ENCODE measurements at regions not wholly inside any gene's neighbourhood (a gene's known extent, or its start where the extent isn't known, plus 50 kb on each side); places are given as distances from the start of the nearest gene placed in this dataset.
"Not testable (repeated sequence)": the region's sequence is repeated elsewhere in the genome, so short reads cannot be mapped to it uniquely, and the experiment has no call there.

GRCh38 chr2:186327251-186327868 is 158.7 kb upstream of the ZC3H15 start:
- H3K4me1 Mint-ChIP-seq (ENCODE audit: low read depth in 2 of 2), result no peaks in the 10 kb centered on the region
- no peaks in the 10 kb centered on the region for H3K36me3 Mint-ChIP-seq
- no peak for DNase-seq (ENCODE audit: low spot score)
- no peaks in the 10 kb centered on the region for H3K27me3 Mint-ChIP-seq
- H3K9me3 Mint-ChIP-seq, result peaks cover 6% of the 10 kb centered on the region
- no peak overlapping the region for H3K27ac Mint-ChIP-seq
- no peak overlapping the region for H3K4me3 Mint-ChIP-seq
- ATAC-seq, result no peak

GRCh38 chr2:186328838-186329237 is 157.2 kb upstream of the ZC3H15 start:
- no peak overlapping the region for H3K4me3 Mint-ChIP-seq
- H3K27me3 Mint-ChIP-seq, result no peaks in the 10 kb centered on the region
- DNase-seq (ENCODE audit: low spot score) (no peak), ATAC-seq (no peak)
- no peaks in the 10 kb centered on the region for H3K4me1 Mint-ChIP-seq (ENCODE audit: low read depth in 2 of 2)
- H3K36me3 Mint-ChIP-seq, result no peaks in the 10 kb centered on the region
- H3K27ac Mint-ChIP-seq, result no peak overlapping the region
- H3K9me3 Mint-ChIP-seq, result no peaks in the 10 kb centered on the region

- Mint-ChIP-seq H3K9me3 (peaks cover 4% of the 10 kb centered on the region), H3K36me3 (peaks cover 4% of the 10 kb centered on the region), H3K27me3 (no peaks in the 10 kb centered on the region), H3K27ac (no peak overlapping the region), H3K4me1 (ENCODE audit: low read depth in 2 of 2) (no peaks in the 10 kb centered on the region), H3K4me3 (no peak overlapping the region)
- ATAC-seq, result no peak
- DNase-seq (ENCODE audit: low spot score), result no peak
These were observed 156.0 kb upstream of the ZC3H15 start for GRCh38 chr2:186330050-186330449.

GRCh38 chr2:186339716-186340115 is 146.3 kb upstream of the ZC3H15 start:
- H3K4me3 Mint-ChIP-seq, result no peak overlapping the region
- no peaks in the 10 kb centered on the region for H3K4me1 Mint-ChIP-seq (ENCODE audit: low read depth in 2 of 2)
- DNase-seq (ENCODE audit: low spot score) (no peak), ATAC-seq (no peak)
- peaks cover 16% of the 10 kb centered on the region for H3K9me3 Mint-ChIP-seq
- H3K27ac Mint-ChIP-seq, result no peak overlapping the region
- peaks cover 14% of the 10 kb centered on the region for H3K36me3 Mint-ChIP-seq
- no peaks in the 10 kb centered on the region for H3K27me3 Mint-ChIP-seq

GRCh38 chr2:186342029-186342428 is 144.0 kb upstream of the ZC3H15 start:
- Mint-ChIP-seq H3K4me1 (ENCODE audit: low read depth in 2 of 2) (no peaks in the 10 kb centered on the region), H3K4me3 (no peak overlapping the region), H3K36me3 (peaks cover 11% of the 10 kb centered on the region), H3K9me3 (peaks cover 13% of the 10 kb centered on the region), H3K27ac (no peak overlapping the region), H3K27me3 (no peaks in the 10 kb centered on the region)
- ATAC-seq (no peak), DNase-seq (ENCODE audit: low spot score) (no peak)

- H3K27ac Mint-ChIP-seq, result no peak overlapping the region
- no peaks in the 10 kb centered on the region for H3K36me3 Mint-ChIP-seq
- H3K4me1 Mint-ChIP-seq (ENCODE audit: low read depth in 2 of 2), result peaks cover 0 to 3% of the 10 kb centered on the region in 2 donors
- no peak for ATAC-seq
- no peaks in the 10 kb centered on the region for H3K27me3 Mint-ChIP-seq
- DNase-seq (ENCODE audit: low spot score), result no peak
- H3K9me3 Mint-ChIP-seq, result peaks cover 4% of the 10 kb centered on the region
- no peak overlapping the region for H3K4me3 Mint-ChIP-seq
These were observed 140.3 kb upstream of the ZC3H15 start for GRCh38 chr2:186345745-186346144.

GRCh38 chr2:186346216-186346615 is 139.8 kb upstream of the ZC3H15 start:
- no peak overlapping the region for H3K4me3 Mint-ChIP-seq
- DNase-seq (ENCODE audit: low spot score) (no peak), ATAC-seq (no peak)
- peaks cover 4% of the 10 kb centered on the region for H3K9me3 Mint-ChIP-seq
- H3K27me3 Mint-ChIP-seq, result no peaks in the 10 kb centered on the region
- H3K4me1 Mint-ChIP-seq (ENCODE audit: low read depth in 2 of 2), result peaks cover 0 to 3% of the 10 kb centered on the region in 2 donors
- no peaks in the 10 kb centered on the region for H3K36me3 Mint-ChIP-seq
- H3K27ac Mint-ChIP-seq, result no peak overlapping the region

- DNase-seq (ENCODE audit: low spot score), result no peak
- Mint-ChIP-seq H3K4me3 (no peak overlapping the region), H3K9me3 (peaks cover 6% of the 10 kb centered on the region), H3K27me3 (no peaks in the 10 kb centered on the region), H3K4me1 (ENCODE audit: low read depth in 2 of 2) (peaks cover 0 to 3% of the 10 kb centered on the region in 2 donors), H3K36me3 (peaks cover 3% of the 10 kb centered on the region), H3K27ac (no peak overlapping the region)
- ATAC-seq, result no peak
These were observed 138.6 kb upstream of the ZC3H15 start for GRCh38 chr2:186347472-186347871.

GRCh38 chr2:186348200-186348599 is 137.9 kb upstream of the ZC3H15 start:
- no peak for ATAC-seq
- Mint-ChIP-seq H3K36me3 (peaks cover 6% of the 10 kb centered on the region), H3K9me3 (peaks cover 5% of the 10 kb centered on the region), H3K27ac (no peak overlapping the region), H3K4me3 (no peak overlapping the region), H3K4me1 (ENCODE audit: low read depth in 2 of 2) (peaks cover 0 to 3% of the 10 kb centered on the region in 2 donors), H3K27me3 (no peaks in the 10 kb centered on the region)
- DNase-seq (ENCODE audit: low spot score), result no peak

- no peak overlapping the region for H3K4me3 Mint-ChIP-seq
- peaks cover 8% of the 10 kb centered on the region for H3K9me3 Mint-ChIP-seq
- H3K4me1 Mint-ChIP-seq (ENCODE audit: low read depth in 2 of 2), result peaks cover 0 to 3% of the 10 kb centered on the region in 2 donors
- no peak for ATAC-seq
- no peaks in the 10 kb centered on the region for H3K27me3 Mint-ChIP-seq
- peaks cover 6% of the 10 kb centered on the region for H3K36me3 Mint-ChIP-seq
- DNase-seq (ENCODE audit: low spot score), result no peak
- H3K27ac Mint-ChIP-seq, result no peak overlapping the region
These were observed 136.6 kb upstream of the ZC3H15 start for GRCh38 chr2:186349508-186349907.

- DNase-seq (ENCODE audit: low spot score); H3K36me3 Mint-ChIP-seq; H3K4me1 Mint-ChIP-seq (ENCODE audit: low read depth in 2 of 2); ATAC-seq; H3K27me3 Mint-ChIP-seq; H3K27ac Mint-ChIP-seq; H3K4me3 Mint-ChIP-seq: not testable (repeated sequence)
- H3K9me3 Mint-ChIP-seq, result peaks cover 12% of the 10 kb centered on the region
These were observed 131.9 kb upstream of the ZC3H15 start for GRCh38 chr2:186354160-186354559.

GRCh38 chr2:186365406-186365805 is 120.7 kb upstream of the ZC3H15 start:
- DNase-seq (ENCODE audit: low spot score) (no peak), ATAC-seq (no peak)
- Mint-ChIP-seq H3K27ac (no peak overlapping the region), H3K4me1 (ENCODE audit: low read depth in 2 of 2) (no peaks in the 10 kb centered on the region), H3K36me3 (peaks cover 14% of the 10 kb centered on the region), H3K9me3 (peaks cover 5% of the 10 kb centered on the region), H3K4me3 (no peak overlapping the region), H3K27me3 (no peaks in the 10 kb centered on the region)

GRCh38 chr2:186379052-186379451 is 107.0 kb upstream of the ZC3H15 start:
- Mint-ChIP-seq H3K27ac (no peak overlapping the region), H3K27me3 (no peaks in the 10 kb centered on the region), H3K36me3 (peaks cover 10% of the 10 kb centered on the region), H3K9me3 (peaks cover 11% of the 10 kb centered on the region), H3K4me1 (ENCODE audit: low read depth in 2 of 2) (peaks cover 0 to 6% of the 10 kb centered on the region in 2 donors), H3K4me3 (no peak overlapping the region)
- no peak for DNase-seq (ENCODE audit: low spot score)
- ATAC-seq, result no peak

GRCh38 chr2:186380805-186381204 is 105.3 kb upstream of the ZC3H15 start:
- Mint-ChIP-seq H3K27me3 (no peaks in the 10 kb centered on the region), H3K4me1 (ENCODE audit: low read depth in 2 of 2) (peaks cover 0 to 6% of the 10 kb centered on the region in 2 donors), H3K9me3 (peaks cover 17% of the 10 kb centered on the region), H3K27ac (no peak overlapping the region), H3K36me3 (peaks cover 12% of the 10 kb centered on the region), H3K4me3 (no peak overlapping the region)
- DNase-seq (ENCODE audit: low spot score) (no peak), ATAC-seq (no peak)

GRCh38 chr2:186381573-186381972 is 104.5 kb upstream of the ZC3H15 start:
- Mint-ChIP-seq H3K9me3 (peaks cover 17% of the 10 kb centered on the region), H3K27me3 (no peaks in the 10 kb centered on the region), H3K36me3 (peaks cover 14% of the 10 kb centered on the region), H3K4me1 (ENCODE audit: low read depth in 2 of 2) (peaks cover 0 to 6% of the 10 kb centered on the region in 2 donors), H3K27ac (no peak overlapping the region), H3K4me3 (no peak overlapping the region)
- DNase-seq (ENCODE audit: low spot score) (no peak), ATAC-seq (no peak)
